ENCODE measurements at regions not wholly inside any gene's neighbourhood (a gene's known extent, or its start where the extent isn't known, plus 50 kb on each side); places are given as distances from the start of the nearest gene placed in this dataset.

GRCh38 chr2:5561006-5561405 is 131.2 kb upstream of the SOX11 start:
- Histone ChIP-seq H3K4me3 (ENCODE audit: low read length, poor library complexity, severe bottlenecking) (no peak overlapping the region), H3K4me1 (ENCODE audit: insufficient read depth, low read length, poor library complexity, severe bottlenecking) (no peaks in the 10 kb centered on the region), H3K36me3 (ENCODE audit: insufficient read depth, low read length) (no peaks in the 10 kb centered on the region), H3K79me2 (ENCODE audit: insufficient read depth, low read length) (no peaks in the 10 kb centered on the region), H3K9me2 (replicated peaks; ENCODE audit: low read depth, low read length) (no peaks in the 10 kb centered on the region), H3K9ac (ENCODE audit: low read depth, low read length, poor library complexity, severe bottlenecking) (no peak overlapping the region), H3F3A (ENCODE audit: low read depth) (no peaks in the 10 kb centered on the region), H4K20me1 (ENCODE audit: insufficient read depth, low read length, poor library complexity, severe bottlenecking) (no peaks in the 10 kb centered on the region), H3K27me3 (ENCODE audit: insufficient read depth, low read length, poor library complexity, severe bottlenecking) (no peaks in the 10 kb centered on the region), H3K4me2 (ENCODE audit: low read depth, low read length, poor library complexity, severe bottlenecking) (no peak overlapping the region), H3K9me3 (ENCODE audit: insufficient read depth, low read depth, low read length) (no peaks in the 10 kb centered on the region; the same call in 1 of the 2 replicates), H2AFZ (ENCODE audit: low read length) (no peak overlapping the region)
- TF ChIP-seq EZH2phosphoT487 (IDR thresholded peaks at IDR 0.05; ENCODE audit: borderline replicate concordance): no peak
- TF ChIP-seq CTCF (conservative IDR thresholded peaks at IDR 0.05; ENCODE audit: low read length): no peak

GRCh38 chr2:5562426-5562825 is 129.8 kb upstream of the SOX11 start:
- Histone ChIP-seq H3K9ac (ENCODE audit: low read depth, low read length, poor library complexity, severe bottlenecking) (no peak overlapping the region), H3K4me2 (ENCODE audit: low read depth, low read length, poor library complexity, severe bottlenecking) (no peak overlapping the region), H3K79me2 (ENCODE audit: insufficient read depth, low read length) (no peaks in the 10 kb centered on the region), H3K4me3 (ENCODE audit: low read length, poor library complexity, severe bottlenecking) (no peak overlapping the region), H2AFZ (ENCODE audit: low read length) (no peak overlapping the region), H3K36me3 (ENCODE audit: insufficient read depth, low read length) (no peaks in the 10 kb centered on the region), H3K9me2 (replicated peaks; ENCODE audit: low read depth, low read length) (no peaks in the 10 kb centered on the region), H3K4me1 (ENCODE audit: insufficient read depth, low read length, poor library complexity, severe bottlenecking) (no peaks in the 10 kb centered on the region), H4K20me1 (ENCODE audit: insufficient read depth, low read length, poor library complexity, severe bottlenecking) (no peaks in the 10 kb centered on the region), H3K9me3 (ENCODE audit: insufficient read depth, low read depth, low read length) (no peaks in the 10 kb centered on the region; the same call in 1 of the 2 replicates), H3F3A (ENCODE audit: low read depth) (no peaks in the 10 kb centered on the region), H3K27me3 (ENCODE audit: insufficient read depth, low read length, poor library complexity, severe bottlenecking) (no peaks in the 10 kb centered on the region)
- TF ChIP-seq EZH2phosphoT487 (IDR thresholded peaks at IDR 0.05; ENCODE audit: borderline replicate concordance) (no peak), CTCF (conservative IDR thresholded peaks at IDR 0.05; ENCODE audit: low read length) (no peak)

DNA sequence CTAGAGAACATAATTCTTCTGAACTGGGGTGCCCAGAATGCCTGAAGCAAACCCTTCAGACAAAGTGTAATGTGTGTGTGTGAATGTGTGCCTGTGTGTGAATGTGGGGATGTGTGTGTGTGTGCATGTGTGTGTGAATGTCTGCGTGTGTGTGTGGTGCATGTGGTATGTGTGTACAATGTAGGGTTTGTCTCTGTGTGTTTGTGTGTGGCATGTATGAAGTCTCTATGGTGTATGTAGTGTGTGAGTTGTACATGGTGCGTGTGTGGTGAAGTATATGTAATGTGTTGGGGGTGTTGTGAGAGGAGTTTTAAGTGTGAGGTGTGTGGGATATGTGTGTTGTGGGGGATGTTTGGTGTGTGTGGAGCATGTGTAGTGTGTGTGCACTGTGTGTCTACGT is 129.3 kb upstream of the SOX11 start:
- Histone ChIP-seq H3K27me3 (ENCODE audit: insufficient read depth, low read length, poor library complexity, severe bottlenecking) (no peaks in the 10 kb centered on the region), H3K4me3 (ENCODE audit: low read length, poor library complexity, severe bottlenecking) (no peak overlapping the region), H2AFZ (ENCODE audit: low read length) (no peak overlapping the region), H3F3A (ENCODE audit: low read depth) (no peaks in the 10 kb centered on the region), H3K4me2 (ENCODE audit: low read depth, low read length, poor library complexity, severe bottlenecking) (no peak overlapping the region), H3K4me1 (ENCODE audit: insufficient read depth, low read length, poor library complexity, severe bottlenecking) (no peaks in the 10 kb centered on the region), H3K79me2 (ENCODE audit: insufficient read depth, low read length) (no peaks in the 10 kb centered on the region), H3K9ac (ENCODE audit: low read depth, low read length, poor library complexity, severe bottlenecking) (no peak overlapping the region), H3K36me3 (ENCODE audit: insufficient read depth, low read length) (no peaks in the 10 kb centered on the region), H4K20me1 (ENCODE audit: insufficient read depth, low read length, poor library complexity, severe bottlenecking) (no peaks in the 10 kb centered on the region), H3K9me3 (ENCODE audit: insufficient read depth, low read depth, low read length) (no peaks in the 10 kb centered on the region; the same call in 1 of the 2 replicates), H3K9me2 (replicated peaks; ENCODE audit: low read depth, low read length) (no peaks in the 10 kb centered on the region)
- TF ChIP-seq EZH2phosphoT487 (IDR thresholded peaks at IDR 0.05; ENCODE audit: borderline replicate concordance) (no peak), CTCF (conservative IDR thresholded peaks at IDR 0.05; ENCODE audit: low read length) (no peak)
